Hepatocyte (in vitro differentiated cells): ENCODE measurements at regions not wholly inside any gene's neighbourhood (a gene's known extent, or its start where the extent isn't known, plus 50 kb on each side); places are given as distances from the start of the nearest gene placed in this dataset.

Experiments
- DNase-seq: peaks from one replicate; pipeline ENCODE4 v3.0.0-alpha.2; 2016; ENCODE audit warnings: low spot score
- H2AFZ ChIP-seq: fragments of 200-600 bp; sonication (generic); 2 replicates; pipeline ENCODE4 v1.6.0; 2016; ENCODE audit warnings: antibody characterized with exemption, mild to moderate bottlenecking
- H3K27ac ChIP-seq: fragments of 200-600 bp; sonication (generic); 2 replicates; pipeline ENCODE4 v1.5.1; 2016; ENCODE audit warnings: mild to moderate bottlenecking
- H3K27me3 ChIP-seq: fragments of 200-600 bp; sonication (generic); 2 replicates; pipeline ENCODE4 v1.6.1; 2016
- H3K36me3 ChIP-seq: fragments of 200-600 bp; sonication (generic); replicated peaks from 2 replicates; pipeline ENCODE4 v1.5.1; 2016; ENCODE audit warnings: low read depth; ENCODE audit not compliant: insufficient read depth
- H3K4me1 ChIP-seq: fragments of 200-600 bp; sonication (generic); 2 replicates; pipeline ENCODE4 v1.5.1; 2016; ENCODE audit warnings: mild to moderate bottlenecking, moderate library complexity; ENCODE audit not compliant: insufficient read depth
- H3K4me2 ChIP-seq: fragments of 200-600 bp; sonication (generic); 2 replicates; pipeline ENCODE4 v1.6.0; 2016
- H3K4me3 ChIP-seq: fragments of 200-600 bp; sonication (generic); 2 replicates; pipeline ENCODE4 v1.5.1; 2016; ENCODE audit warnings: mild to moderate bottlenecking
- H3K79me2 ChIP-seq: fragments of 200-600 bp; sonication (generic); 2 replicates; pipeline ENCODE4 v1.6.0; 2017; ENCODE audit warnings: mild to moderate bottlenecking
- H3K9me2 ChIP-seq: fragments of 200-600 bp; sonication (generic); replicated peaks from 2 replicates; pipeline ENCODE4 v1.6.0; 2017; ENCODE audit warnings: mild to moderate bottlenecking; ENCODE audit not compliant: insufficient read depth
- H3K9me3 ChIP-seq: fragments of 200-600 bp; sonication (generic); 2 replicates; pipeline ENCODE4 v1.5.1; 2016; ENCODE audit warnings: low read depth, mild to moderate bottlenecking
- H4K20me1 ChIP-seq: fragments of 200-600 bp; sonication (generic); 2 replicates; pipeline ENCODE4 v1.6.0; 2016; ENCODE audit warnings: mild to moderate bottlenecking; ENCODE audit not compliant: insufficient read depth, poor library complexity, severe bottlenecking
- CTCF ChIP-seq: fragments of 200-600 bp; sonication (generic); IDR thresholded peaks from 2 replicates; pipeline ENCODE4 v1.5.1; 2016; ENCODE audit warnings: antibody characterized with exemption, mild to moderate bottlenecking; ENCODE audit not compliant: poor library complexity
- EZH2 ChIP-seq: fragments of 200-600 bp; sonication (generic); IDR thresholded peaks from 2 replicates; pipeline ENCODE4 v1.6.1; 2016; ENCODE audit warnings: antibody characterized with exemption, mild to moderate bottlenecking, borderline replicate concordance
- EZH2phosphoT487 ChIP-seq: fragments of 200-600 bp; sonication (generic); IDR thresholded peaks from one replicate; pipeline ENCODE4 v1.6.1; 2018; ENCODE audit warnings: antibody characterized with exemption, mild to moderate bottlenecking, low read depth, moderate library complexity; ENCODE audit not compliant: unreplicated experiment, severe bottlenecking
- WGBS: methylation state at CpG from one replicate; pipeline ENCODE4 v1.1.6; 2016; ENCODE audit warnings: low lambda C conversion rate; ENCODE audit errors: missing lambda C conversion rate; 5-methylcytosine and 5-hydroxymethylcytosine counted together

- Histone ChIP-seq H3K36me3 (no peaks in the 10 kb centered on the region), H2AFZ (no peak overlapping the region), H3K9me2 (no peaks in the 10 kb centered on the region), H3K4me2 (no peak overlapping the region), H4K20me1 (no peaks in the 10 kb centered on the region), H3K27me3 (no peaks in the 10 kb centered on the region), H3K27ac (no peak overlapping the region), H3K4me3 (no peak overlapping the region), H3K9me3 (no peaks in the 10 kb centered on the region), H3K79me2 (no peaks in the 10 kb centered on the region), H3K4me1 (peaks cover 8% of the 10 kb centered on the region)
- no peak for TF ChIP-seq EZH2phosphoT487
- no peak for TF ChIP-seq CTCF
- no peak for TF ChIP-seq EZH2
- 76% methylated on average over 1 of the region's 1 CpG for whole genome bisulfite sequencing
- no peak for DNase-seq
Observed at GRCh38 chr6:54613596-54613995, 233.0 kb upstream of the FAM83B start.

GRCh38 chr6:54614499-54615195, 231.9 kb upstream of the FAM83B start:
- Histone ChIP-seq H4K20me1 (no peaks in the 10 kb centered on the region), H3K79me2 (no peaks in the 10 kb centered on the region), H3K9me2 (no peaks in the 10 kb centered on the region), H3K4me3 (no peak overlapping the region), H3K9me3 (no peaks in the 10 kb centered on the region), H3K27ac (no peak overlapping the region), H3K4me1 (peaks cover 8% of the 10 kb centered on the region), H3K4me2 (no peak overlapping the region), H2AFZ (no peak overlapping the region), H3K27me3 (no peaks in the 10 kb centered on the region), H3K36me3 (no peaks in the 10 kb centered on the region)
- WGBS, result 89% methylated on average over 9 of the region's 9 CpGs
- TF ChIP-seq EZH2phosphoT487 (no peak), CTCF (no peak), EZH2 (no peak)
- DNase-seq, result no peak

GRCh38 chr6:54617730-54618129, 228.8 kb upstream of the FAM83B start:
- H3K27ac ChIP-seq, result peak overlapping the region; percentile 77
- peaks cover 8% of the 10 kb centered on the region for H3K4me1 ChIP-seq
- no peaks in the 10 kb centered on the region for H3K27me3 ChIP-seq
- no peak overlapping the region for H3K4me2 ChIP-seq
- H3K79me2 ChIP-seq, result no peaks in the 10 kb centered on the region
- H3K36me3 ChIP-seq, result no peaks in the 10 kb centered on the region
- no peak overlapping the region for H3K4me3 ChIP-seq
- no peak overlapping the region for H2AFZ ChIP-seq
- peak; percentile 33 for DNase-seq
- no peaks in the 10 kb centered on the region for H3K9me2 ChIP-seq
- no peaks in the 10 kb centered on the region for H4K20me1 ChIP-seq
- no peak for TF ChIP-seq CTCF
- TF ChIP-seq EZH2, result no peak
- no peak for TF ChIP-seq EZH2phosphoT487
- WGBS, result 17% methylated on average over 1 of the region's 1 CpG
- H3K9me3 ChIP-seq, result no peaks in the 10 kb centered on the region

GRCh38 chr6:54618572-54618971, 228.0 kb upstream of the FAM83B start:
- DNase-seq, result no peak
- H3K9me2 ChIP-seq, result no peaks in the 10 kb centered on the region
- no peak overlapping the region for H3K4me2 ChIP-seq
- no peak overlapping the region for H2AFZ ChIP-seq
- no peaks in the 10 kb centered on the region for H3K79me2 ChIP-seq
- no peak overlapping the region for H3K4me3 ChIP-seq
- H3K27me3 ChIP-seq, result no peaks in the 10 kb centered on the region
- peak overlapping the region; percentile 77 for H3K27ac ChIP-seq
- no peaks in the 10 kb centered on the region for H3K36me3 ChIP-seq
- TF ChIP-seq CTCF, result no peak
- no peak for TF ChIP-seq EZH2
- no peak for TF ChIP-seq EZH2phosphoT487
- no peaks in the 10 kb centered on the region for H3K9me3 ChIP-seq
- peaks cover 8% of the 10 kb centered on the region for H3K4me1 ChIP-seq
- H4K20me1 ChIP-seq, result no peaks in the 10 kb centered on the region
